DOHH2 (cell line): ENCODE measurements at regions not wholly inside any gene's neighbourhood (a gene's known extent, or its start where the extent isn't known, plus 50 kb on each side); places are given as distances from the start of the nearest gene placed in this dataset.
"Not testable (repeated sequence)": the region's sequence is repeated elsewhere in the genome, so short reads cannot be mapped to it uniquely, and the experiment has no call there.

Experiments used
- CTCF ChIP-seq: fragments of 200-600 bp; sonication (generic); IDR thresholded peaks from one replicate; pipeline ENCODE4 v1.5.1; 2014; ENCODE audit warnings: antibody characterized with exemption, mild to moderate bottlenecking, low read depth, low read length; ENCODE audit not compliant: poor library complexity, severe bottlenecking
- EZH2phosphoT487 ChIP-seq: fragments of 200-600 bp; sonication (generic); IDR thresholded peaks from 2 replicates; pipeline ENCODE4 v1.6.1; 2017; ENCODE audit warnings: borderline replicate concordance, mild to moderate bottlenecking, antibody characterized with exemption, low read length, moderate library complexity, mixed read lengths

GRCh38 chr2:238618494-238619283, 192.0 kb downstream of the ASB1 start:
- TF ChIP-seq CTCF: peak; percentile 30
- not testable (repeated sequence) for TF ChIP-seq EZH2phosphoT487
